Peyer's patch (tissue), 4 donors: ENCODE measurements at regions not wholly inside any gene's neighbourhood (a gene's known extent, or its start where the extent isn't known, plus 50 kb on each side); places are given as distances from the start of the nearest gene placed in this dataset.

Source experiments
- POLR2A ChIP-seq, 2 donors: fragments of 450-650 bp; IDR thresholded peaks; one replicate each; pipeline ENCODE4 v1.5.1; 2017; ENCODE audit warnings: antibody characterized with exemption in 2 of 2, mild to moderate bottlenecking in 2 of 2, moderate library complexity in 2 of 2
- TF ChIP-seq, protein P1 (sequence below), 6 experiments: fragments of 450-650 bp in 4 of 6; fragments of 200-600 bp in 2 of 6; sonication (generic) in 1 of 6; IDR thresholded peaks; one replicate each; pipeline ENCODE4 v1.5.1; 2017 to 2019; ENCODE audit warnings: antibody characterized with exemption in 6 of 6, mild to moderate bottlenecking in 3 of 6, moderate library complexity in 1 of 6

DNA sequence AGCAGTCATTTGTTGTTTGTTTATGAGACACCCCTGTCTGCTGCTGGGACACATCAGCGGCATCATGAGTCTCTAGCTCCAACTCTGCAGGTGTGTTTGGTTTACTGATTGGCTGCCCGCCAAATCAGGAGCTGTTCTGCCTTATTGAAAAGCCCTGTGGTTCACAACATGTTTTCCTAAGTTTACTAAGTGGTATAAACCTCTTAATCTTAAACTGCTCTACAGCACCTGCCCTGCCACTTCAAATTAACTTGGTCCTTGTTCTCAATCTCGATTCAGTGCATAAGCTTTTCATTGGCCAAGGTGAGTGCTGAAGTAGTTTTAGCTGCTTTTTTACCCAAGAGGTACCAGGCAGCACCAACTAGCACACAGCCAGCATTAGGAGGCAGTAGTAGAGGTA is 77.8 kb upstream of the WDR72 start:
- TF ChIP-seq, protein P1, sequence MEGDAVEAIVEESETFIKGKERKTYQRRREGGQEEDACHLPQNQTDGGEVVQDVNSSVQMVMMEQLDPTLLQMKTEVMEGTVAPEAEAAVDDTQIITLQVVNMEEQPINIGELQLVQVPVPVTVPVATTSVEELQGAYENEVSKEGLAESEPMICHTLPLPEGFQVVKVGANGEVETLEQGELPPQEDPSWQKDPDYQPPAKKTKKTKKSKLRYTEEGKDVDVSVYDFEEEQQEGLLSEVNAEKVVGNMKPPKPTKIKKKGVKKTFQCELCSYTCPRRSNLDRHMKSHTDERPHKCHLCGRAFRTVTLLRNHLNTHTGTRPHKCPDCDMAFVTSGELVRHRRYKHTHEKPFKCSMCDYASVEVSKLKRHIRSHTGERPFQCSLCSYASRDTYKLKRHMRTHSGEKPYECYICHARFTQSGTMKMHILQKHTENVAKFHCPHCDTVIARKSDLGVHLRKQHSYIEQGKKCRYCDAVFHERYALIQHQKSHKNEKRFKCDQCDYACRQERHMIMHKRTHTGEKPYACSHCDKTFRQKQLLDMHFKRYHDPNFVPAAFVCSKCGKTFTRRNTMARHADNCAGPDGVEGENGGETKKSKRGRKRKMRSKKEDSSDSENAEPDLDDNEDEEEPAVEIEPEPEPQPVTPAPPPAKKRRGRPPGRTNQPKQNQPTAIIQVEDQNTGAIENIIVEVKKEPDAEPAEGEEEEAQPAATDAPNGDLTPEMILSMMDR (IDR thresholded peaks at IDR 0.05): no peak
- TF ChIP-seq POLR2A (IDR thresholded peaks at IDR 0.05): no peak
